Activated CD8-positive, alpha-beta memory T cell treated with anti-CD3 and anti-CD28 coated beads, Interleukin-2, amount 50 U/mL, for 48 hours (primary cell): ENCODE measurements at regions not wholly inside any gene's neighbourhood (a gene's known extent, or its start where the extent isn't known, plus 50 kb on each side); places are given as distances from the start of the nearest gene placed in this dataset.
"Not testable (repeated sequence)": the region's sequence is repeated elsewhere in the genome, so short reads cannot be mapped to it uniquely, and the experiment has no call there.

Source experiments
- DNase-seq: peaks from one replicate; pipeline ENCODE4 v3.0.0-alpha.2; 2020

DNA sequence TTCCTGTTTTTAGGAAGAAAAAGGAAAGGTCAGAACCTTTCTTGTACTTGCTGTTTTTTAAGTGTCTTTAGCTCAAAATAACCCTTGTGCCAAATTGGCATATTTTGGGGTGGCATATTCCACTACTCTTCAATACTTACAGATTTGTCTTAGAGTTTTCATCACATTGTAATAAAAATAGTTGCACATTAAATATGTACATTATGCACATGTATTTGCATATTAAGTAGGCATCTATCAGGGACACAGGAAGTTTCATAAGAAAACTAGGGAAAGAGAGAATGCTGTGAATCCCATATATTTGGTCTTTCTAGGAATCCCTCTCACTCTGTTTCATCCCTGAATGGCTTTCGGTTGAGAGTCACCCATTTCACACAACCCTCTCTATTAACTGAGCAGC, 139.6 kb downstream of the LARP7 start:
- DNase-seq: no peak

- no peak for DNase-seq
Observed at GRCh38 chr4:112778520-112778919, 141.6 kb downstream of the LARP7 start.

DNA sequence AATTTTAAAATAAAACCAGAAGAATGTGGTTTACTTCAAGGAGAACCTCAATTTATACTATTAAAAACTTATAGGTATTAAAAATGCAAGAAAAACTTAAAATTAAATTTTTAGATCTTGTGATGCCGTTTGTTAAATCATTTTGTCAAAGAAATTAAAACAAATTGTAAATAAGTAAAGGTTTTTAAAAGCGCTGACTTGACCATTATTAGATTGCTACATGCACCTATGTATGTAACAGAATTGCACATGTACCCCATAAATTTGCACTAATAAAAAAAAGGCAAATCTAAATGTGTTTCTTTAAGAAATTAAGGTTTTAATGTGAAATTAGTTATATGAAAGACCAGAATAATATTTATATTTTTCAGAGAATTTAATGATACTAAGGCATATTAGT, 156.1 kb downstream of the LARP7 start:
- DNase-seq: no peak

DNA sequence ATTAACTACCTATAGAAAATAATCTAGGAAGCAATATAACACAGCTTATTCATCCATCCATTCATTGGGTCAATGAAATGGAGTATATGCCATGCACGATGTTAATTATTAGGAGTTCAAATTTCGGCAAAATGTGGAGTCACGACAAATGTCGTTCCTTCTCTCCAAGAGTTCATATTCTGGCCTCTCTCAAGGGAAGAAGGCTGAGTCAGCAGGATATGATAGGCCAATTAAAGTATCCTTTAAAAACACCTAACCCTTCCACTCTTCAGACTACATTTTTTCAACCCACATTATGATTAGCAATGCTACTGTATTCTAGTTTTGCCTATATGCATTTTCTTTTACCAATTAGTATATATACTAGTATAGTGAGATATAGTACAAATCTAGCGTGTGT, 163.1 kb downstream of the LARP7 start:
- DNase-seq: no peak

- no peak for DNase-seq
Observed at GRCh38 chr4:112801341-112801740, 164.4 kb downstream of the LARP7 start.

DNA sequence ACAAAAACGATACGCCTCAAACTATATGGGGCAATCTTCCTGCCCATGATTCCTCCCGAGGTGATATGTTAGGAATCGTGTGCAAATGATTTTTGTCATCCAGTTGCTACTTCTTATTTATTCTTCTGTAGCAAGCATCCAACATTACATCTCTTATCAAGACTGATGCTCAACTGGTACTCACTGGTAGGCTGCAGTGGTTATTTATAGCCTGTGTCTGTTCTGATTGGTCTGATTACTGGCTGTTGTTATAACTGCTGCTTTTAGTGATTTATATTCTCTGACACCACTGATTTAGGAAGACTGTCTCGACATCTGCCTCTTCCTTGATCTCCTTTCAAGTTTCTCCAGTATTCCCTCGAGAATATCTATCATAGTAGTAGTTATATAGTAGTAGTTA, 165.8 kb downstream of the LARP7 start:
- no peak for DNase-seq

- DNase-seq: no peak
Observed at GRCh38 chr4:112807083-112807482, 170.1 kb downstream of the LARP7 start.

GRCh38 chr4:112808001-112808400, 171.1 kb downstream of the LARP7 start:
- no peak for DNase-seq

DNA sequence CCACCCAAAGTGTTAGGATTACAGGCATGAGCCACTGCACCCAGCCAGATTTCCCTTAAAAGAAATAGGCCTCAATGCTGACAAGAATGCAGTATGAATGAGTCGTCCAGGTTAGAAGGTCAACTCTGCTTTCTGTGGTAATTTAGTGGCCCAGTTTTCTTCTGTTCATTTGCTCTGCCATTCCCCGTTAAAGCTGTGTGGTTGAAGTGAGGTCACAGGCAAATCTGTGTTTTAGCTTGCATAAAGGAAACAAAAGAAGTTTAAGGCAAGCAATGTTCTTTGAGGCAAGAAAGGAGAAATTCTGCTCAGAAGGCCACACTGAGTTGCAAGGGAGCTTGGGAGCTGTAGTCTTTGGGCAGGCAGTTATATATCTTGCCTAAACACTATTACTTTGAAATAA, 176.8 kb downstream of the LARP7 start:
- no peak for DNase-seq

GRCh38 chr4:112817933-112818593, 181.1 kb downstream of the LARP7 start:
- peak; percentile 70 for DNase-seq

GRCh38 chr4:112818594-112818965, 181.6 kb downstream of the LARP7 start:
- no peak for DNase-seq

DNA sequence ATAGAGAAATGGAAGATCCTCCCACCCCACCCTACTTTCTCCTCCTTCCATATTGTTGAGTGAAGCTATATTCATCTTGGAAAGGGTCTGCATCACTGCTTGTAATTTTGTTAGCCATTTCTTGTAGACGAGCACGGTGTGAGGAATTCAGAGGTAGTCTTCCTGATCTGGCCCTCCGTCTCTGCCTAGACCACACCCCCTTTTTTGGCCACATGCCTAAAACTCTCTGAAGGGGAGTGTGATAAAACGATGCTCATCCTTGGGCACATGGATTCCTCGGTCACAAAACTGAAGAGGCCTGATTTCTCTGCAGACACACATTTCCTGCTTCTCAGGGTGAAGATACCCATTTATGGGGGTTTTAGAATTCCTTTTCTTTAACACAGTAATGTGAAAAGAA, 182.8 kb downstream of the LARP7 start:
- DNase-seq: no peak

DNA sequence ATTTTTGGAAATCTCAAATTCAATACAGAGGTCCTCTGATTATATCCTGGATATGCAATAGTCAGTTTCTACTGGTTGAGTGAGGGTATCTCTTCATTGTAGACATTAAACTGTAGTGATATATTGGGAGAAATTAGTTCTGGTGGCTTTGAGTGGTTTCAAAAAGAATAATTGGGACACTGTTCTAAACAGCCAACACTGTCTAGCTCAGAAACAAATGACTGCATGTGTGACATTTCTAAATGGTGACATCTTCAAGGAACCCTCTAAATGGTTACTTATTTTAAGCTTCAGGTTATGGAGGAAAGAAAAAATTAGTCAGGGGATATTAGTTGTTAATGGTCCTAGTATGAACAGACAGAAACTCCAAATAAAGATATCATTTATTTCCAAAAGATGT, 186.2 kb downstream of the LARP7 start:
- DNase-seq: no peak

DNA sequence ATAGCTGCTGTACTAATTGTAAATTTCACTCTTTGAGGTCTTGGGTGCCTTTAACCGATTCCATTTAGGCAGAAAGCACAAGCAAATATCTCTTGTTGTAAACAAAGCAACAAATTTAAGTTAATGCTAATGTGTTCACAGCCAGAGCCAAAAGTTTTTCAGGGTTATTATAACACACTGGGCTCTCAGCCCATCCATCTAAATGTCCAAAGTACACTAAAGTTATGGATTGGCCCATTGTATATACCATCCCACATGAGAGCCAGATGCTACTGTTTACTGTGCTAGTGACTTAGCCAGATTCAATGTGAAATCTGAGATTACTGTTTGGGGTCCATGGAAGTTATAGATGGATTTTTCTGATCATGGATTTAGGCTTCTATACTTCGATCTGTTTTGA, 186.7 kb downstream of the LARP7 start:
- no peak for DNase-seq

DNA sequence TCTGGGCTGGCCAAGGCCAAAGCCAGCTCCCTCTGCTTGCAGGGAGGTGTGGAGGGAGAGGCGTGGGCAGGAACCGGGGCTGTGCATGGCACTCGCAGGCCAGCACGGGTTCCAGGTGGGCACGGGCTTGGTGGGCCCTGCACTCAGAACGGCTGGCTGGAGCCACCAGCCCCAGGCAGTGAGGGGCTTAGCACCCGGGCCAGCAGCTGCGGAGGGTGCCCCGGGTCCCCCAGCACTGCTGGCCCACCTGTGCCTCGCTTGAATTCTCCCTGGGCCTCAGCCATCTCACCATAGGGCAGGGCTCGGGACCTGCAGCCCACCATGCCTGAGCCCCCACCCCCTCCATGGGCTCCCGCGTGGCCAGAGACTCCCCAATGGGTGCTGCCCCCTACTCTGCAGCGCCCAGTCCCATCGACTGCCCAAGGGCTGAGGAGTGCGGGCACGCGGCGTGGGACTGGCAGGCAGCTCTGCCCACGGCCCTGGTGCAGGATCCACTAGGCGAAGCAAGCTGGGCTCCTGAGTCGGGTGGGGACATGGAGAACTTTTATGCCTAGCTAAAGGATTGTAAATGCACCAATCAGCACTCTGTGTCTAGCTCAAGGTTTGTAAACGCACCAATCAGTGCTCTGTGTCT, 193.9 kb downstream of the LARP7 start:
- DNase-seq: no peak

DNA sequence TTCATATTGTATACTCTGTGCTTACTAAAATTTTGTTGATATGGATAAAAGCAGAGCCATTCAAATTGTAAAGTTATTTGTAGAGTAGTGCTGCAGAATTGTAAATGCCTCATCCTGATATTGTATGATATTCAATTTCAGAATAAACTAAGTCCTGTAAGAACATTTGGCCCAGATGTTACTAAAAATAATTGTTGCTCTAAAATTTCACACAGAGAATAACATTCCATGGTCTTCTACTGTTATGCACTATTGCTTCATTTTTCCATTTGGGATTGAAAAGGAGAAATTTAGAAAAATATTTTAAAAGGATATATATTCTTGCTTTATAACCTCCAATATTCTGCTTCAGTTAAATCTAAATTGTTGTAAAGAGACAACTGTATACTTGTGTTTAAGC, 195.6 kb downstream of the LARP7 start:
- DNase-seq: no peak

GRCh38 chr4:112836895-112837294, 200.0 kb downstream of the LARP7 start:
- no peak for DNase-seq

DNA sequence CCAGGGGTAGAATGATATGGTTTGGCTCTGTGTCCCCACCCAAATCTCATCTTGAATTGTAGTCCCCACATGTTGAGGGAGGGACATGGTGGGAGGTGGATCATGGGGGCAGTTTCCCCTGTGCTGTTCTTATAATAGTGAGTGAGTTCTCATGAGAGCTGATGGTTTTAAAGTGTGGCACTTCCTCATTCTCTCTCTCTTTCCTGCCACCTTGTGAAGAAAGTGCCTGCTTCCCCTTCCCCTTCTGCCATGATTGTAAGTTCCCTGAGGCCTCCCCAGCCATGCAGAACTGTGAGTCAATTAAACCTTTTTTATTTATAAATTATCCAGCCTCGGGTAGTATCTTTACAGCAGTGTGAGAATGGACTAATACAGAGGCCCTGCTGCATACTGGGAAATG, 201.1 kb downstream of the LARP7 start:
- DNase-seq: not testable (repeated sequence)

DNA sequence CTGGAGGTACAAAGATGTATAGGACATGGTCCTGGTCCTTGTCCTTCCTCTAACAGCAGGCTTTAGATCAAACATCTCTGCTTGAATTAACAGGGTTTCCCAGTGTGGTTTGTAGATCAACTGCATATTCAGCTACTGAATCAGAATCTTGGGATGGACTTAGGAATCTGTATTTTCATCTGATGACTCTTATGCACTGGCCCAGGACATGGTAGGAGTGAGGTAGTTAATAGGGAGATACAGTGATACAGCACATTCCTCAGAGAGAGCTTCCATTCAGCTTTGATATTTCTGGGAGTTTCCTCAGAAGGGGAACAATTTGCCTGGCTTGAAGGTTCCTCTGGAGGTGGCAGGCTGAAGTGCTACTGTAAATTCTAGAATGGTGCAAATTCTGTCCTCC, 203.1 kb downstream of the LARP7 start:
- DNase-seq: no peak

- no peak for DNase-seq
Observed at GRCh38 chr4:112840619-112841018, 203.7 kb downstream of the LARP7 start.

- DNase-seq: no peak
Observed at GRCh38 chr4:112842513-112842912, 205.6 kb downstream of the LARP7 start.

- DNase-seq: no peak
Observed at GRCh38 chr4:112845386-112845785, 204.1 kb upstream of the ANK2 start.

DNA sequence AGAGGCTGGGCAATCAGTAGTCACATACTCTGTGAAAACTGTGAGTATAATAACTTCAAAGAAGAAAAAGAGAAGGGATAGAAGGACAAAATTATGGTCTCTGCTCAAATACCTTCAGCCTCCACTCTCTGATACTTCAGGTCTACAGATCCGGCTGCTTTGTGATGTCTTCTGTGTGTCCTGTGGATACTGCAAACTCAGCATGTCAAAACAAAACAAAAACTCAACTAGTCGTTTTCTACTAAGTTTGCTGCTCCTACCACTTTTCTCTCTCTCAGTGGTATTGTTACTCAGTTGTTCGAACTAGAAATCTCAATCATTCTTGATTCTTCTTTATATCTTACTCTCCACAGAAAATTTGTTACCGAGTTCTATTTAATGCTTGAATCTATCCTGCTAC, 202.4 kb upstream of the ANK2 start:
- DNase-seq: no peak

DNA sequence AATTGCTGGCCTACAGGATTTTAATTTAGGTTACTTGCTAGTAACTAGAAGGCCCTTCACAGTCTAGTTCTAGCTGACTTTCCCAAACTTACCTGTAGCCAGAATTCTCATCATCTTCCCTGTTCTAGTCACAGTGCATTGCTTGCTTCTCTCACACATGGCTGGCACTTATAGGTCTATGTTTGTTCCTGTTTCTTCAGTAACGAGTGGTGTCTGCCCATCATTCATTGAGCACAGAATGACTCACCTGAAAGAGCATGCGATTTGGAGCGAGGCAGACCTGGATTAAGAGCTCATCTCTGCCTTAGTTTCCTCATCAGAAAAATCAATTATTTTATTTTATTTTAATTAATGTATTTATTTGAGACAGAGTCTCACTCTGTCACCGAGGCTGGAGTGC, 201.7 kb upstream of the ANK2 start:
- no peak for DNase-seq

- no peak for DNase-seq
Observed at GRCh38 chr4:112848911-112849310, 200.5 kb upstream of the ANK2 start.
